ENCODE measurements at regions not wholly inside any gene's neighbourhood (a gene's known extent, or its start where the extent isn't known, plus 50 kb on each side); places are given as distances from the start of the nearest gene placed in this dataset.
A peak's percentile ranks its signal among the peaks of the same experiment; 100 is the strongest.
"Not testable (repeated sequence)": the region's sequence is repeated elsewhere in the genome, so short reads cannot be mapped to it uniquely, and the experiment has no call there.

DNA sequence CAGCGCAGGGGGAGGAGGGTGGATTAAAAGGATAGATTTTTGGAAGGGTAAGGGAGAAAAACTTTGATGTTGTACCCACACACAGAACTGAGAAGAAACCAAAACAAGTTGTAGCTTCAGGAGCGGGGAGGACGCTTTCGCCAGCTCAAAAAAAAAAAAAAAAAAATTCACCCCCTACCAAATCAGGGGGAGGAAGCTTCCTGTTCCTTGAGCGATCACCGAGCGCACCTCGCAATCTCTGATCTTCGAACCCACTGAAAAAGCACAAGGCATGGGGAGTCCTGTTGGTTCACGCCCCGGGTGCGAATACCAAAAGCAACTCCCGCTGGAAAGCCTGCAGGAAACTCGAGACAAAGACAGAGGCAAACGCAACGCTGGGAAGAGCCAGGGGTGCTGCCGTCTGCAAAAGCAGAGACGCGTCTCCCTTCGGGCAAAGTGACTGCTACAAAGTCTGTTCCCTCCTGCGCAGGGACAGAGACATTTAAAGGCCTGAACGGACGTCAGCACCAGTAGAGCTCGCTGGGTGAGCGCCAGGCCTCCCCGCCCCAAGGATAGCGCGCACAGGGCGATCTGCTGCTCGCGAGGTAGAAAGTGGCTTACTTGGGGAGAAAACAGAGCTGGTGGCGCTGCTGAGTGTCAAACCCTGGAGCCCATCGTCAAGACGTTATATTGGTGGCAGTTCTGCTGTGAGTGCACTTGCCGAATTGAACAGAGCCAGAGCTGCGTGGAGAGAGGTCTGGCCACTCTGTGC is 190.4 kb downstream of the USP22 start:
- DNase-seq (ENCODE audit: insufficient read length, low spot score), result no peak
- no peak for FAIRE-seq

DNA sequence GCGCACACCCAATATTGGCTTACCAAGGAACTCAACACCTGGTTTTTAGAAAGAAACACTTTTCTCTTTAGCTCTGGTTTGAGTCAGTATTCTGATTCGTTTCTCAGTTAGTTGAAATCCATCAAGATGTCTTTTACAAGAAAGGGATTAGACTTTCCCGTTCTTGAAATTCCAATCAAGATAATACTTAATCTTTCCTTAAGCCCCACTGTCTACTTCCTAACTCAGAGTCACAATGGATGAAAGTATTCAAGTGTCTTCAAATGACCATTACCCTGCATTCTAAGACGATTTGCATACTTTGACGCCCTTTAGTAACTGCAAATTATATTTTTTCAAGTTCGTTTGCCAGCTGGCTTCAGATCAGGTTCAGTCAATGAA is 189.8 kb downstream of the USP22 start:
- TF ChIP-seq POLR2A (IDR thresholded peaks at IDR 0.05; ENCODE audit: low read depth, low read length), result no peak
- no peak for FAIRE-seq

More for the DNA sequence above, 190.4 kb downstream of the USP22 start:
- TF ChIP-seq POLR2A (IDR thresholded peaks at IDR 0.05; ENCODE audit: low read depth, low read length), result no peak

DNA sequence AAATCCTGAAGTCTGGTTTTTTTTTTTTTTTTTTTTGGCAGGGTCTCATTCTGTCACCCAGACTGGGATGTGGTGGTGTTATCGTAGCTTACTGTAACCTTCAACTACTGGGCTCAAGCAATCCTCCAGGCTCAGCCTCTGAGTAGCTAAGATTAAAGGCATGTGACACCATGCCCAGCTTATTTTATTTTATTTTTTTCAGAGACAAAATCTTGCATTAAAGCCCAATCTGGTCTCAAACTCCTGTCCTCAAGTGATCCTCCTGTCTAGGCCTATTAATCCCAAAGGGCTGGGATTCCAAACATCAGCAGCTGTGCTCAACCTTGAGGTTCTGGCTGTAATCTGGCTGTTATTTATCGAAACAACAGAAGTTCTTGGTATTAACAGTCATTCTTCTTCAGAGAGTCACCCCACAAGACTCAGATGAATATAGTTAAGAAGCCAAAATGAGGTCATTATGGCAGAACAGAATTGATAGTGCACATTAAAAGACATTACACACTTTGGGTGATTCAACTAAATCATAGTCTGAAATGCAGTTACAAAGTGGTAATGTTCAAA is 186.8 kb downstream of the USP22 start:
- not testable (repeated sequence) for DNase-seq (ENCODE audit: insufficient read length, low spot score); FAIRE-seq

More for the DNA sequence above, 189.8 kb downstream of the USP22 start:
- DNase-seq (ENCODE audit: insufficient read length, low spot score), result no peak

DNA sequence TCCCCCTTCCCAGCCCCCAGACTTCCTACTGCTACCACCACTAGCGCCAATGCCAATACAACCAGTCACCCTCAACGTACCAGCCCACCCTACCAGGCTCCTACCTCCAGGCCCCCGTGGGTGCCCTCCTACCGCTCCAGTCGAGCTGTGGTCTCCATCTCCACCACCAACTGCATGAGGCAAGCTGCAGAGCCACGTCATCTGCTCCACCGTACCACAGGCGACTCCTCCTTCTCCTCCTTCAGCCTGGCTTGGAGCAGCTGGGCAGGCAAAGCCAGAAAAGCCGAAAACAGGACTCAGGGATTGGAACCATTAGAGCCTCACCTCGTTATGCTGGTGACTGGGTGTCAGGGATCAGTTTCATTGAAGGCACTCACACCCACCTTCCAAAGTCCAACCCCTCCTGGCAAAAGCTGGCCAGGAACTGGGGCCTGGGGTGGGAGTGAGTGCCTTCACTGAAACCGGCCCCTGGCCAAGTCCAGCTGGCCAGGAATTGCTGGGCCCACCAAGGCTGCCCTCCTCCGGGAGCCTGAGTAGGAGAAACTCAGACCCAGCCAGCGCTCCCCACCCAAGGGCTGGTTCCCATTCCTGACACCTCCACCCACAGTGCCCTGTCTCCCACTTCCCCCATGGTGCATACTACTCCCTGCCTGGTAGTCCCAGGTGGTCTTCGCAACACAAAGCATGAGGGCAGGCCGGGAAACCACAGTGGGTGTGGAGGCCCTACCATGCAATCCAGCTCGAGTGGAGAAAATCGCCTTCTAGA is 176.2 kb downstream of the USP22 start:
- not testable (repeated sequence) for DNase-seq (ENCODE audit: insufficient read length, low spot score); FAIRE-seq

DNA sequence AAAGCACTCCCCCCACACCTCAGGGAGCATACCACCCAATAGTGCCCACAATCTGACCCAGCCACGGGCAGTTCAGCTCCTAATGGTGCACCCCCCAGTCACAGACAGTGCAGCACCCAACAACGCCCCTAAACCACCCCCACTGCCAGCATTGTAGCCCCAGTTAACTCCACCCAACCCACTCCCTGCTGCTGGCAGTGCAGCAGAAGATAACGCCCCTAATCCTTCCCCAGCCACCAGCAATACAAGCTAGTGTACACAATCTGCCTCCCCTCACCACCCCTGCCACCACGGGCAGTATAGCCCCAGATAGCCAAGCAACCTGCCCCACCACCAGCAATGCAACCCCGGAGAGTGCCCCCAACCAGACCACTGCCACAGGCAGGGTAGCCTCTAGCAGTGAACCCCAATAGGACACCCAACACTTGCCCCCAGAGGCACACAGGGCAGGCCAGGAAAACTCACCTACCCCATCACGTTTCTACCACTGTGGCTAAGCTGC is 175.3 kb downstream of the USP22 start:
- DNase-seq (ENCODE audit: insufficient read length, low spot score); FAIRE-seq: not testable (repeated sequence)

DNA sequence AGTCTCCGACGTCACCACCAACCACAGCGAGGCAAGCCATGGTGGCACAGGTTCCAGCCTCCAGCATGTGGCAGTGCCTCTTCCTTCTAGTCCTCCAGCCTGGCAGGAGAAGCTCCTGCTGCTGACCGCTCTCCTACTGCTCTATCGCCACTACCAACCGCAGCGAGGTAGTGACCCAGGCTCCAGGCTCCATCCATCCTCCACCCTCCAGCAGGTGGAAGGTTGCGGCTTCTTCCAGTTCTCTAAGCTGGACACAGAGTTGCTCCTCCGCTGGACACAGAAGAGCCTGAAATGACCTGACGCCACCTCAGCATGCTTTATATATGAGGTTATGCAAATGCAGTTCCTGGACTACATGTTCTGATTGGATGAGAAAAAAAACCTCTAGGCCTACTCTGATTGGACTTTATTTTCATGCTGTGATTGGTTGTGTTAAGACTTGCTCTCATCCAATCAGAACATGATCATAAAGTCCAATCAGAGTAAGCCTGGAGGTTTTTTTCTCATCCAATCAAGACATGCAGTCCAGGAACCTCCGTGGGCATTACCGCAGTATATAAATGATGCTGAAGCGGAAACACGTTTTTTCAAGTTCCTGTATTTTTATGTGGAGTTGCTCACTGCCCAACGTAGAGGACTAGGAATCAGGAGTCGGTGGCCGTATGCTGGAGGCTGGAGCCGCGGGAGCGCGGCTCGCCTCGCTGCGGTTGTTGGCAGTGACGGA is 174.7 kb downstream of the USP22 start:
- peak; percentile 48 for FAIRE-seq
- not testable (repeated sequence) for DNase-seq (ENCODE audit: insufficient read length, low spot score)

DNA sequence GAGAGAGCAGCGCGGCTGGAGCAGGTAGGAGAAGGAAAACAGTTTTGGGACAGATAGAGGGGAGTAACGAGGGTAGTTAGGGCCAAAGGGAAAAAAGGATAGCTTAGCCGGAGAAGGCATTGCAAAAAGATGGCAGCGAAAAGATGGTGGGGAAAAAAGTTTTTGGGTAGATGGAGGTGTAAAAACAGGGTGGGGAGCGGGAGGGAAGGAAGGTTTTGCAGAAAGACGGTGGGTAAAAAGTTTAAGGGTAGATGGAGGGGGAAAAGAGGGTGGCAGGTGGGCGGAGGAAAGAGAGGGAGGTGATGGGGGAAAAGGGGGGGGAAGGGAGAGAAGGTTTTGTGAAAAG is 174.2 kb downstream of the USP22 start:
- DNase-seq (ENCODE audit: insufficient read length, low spot score); FAIRE-seq: not testable (repeated sequence)

DNA sequence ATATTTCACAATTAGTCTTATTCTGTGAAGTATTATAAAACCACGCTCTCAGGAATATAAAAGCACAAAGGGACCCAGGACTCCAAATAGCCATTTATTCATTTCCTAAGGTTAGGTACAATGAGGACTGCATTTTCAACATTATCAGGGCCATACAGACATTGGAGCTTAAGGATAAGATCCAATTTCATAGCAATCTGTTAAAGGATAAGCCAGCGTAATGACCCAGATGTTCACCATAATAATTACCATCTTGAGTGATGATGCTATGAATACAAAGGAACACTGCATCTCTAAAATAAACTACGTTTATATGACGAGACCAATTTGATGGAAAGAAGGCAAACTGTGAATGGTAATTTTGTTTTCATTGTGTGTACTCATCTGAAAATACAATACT is 169.6 kb downstream of the USP22 start:
- FAIRE-seq, result peak; percentile 78
- DNase-seq (ENCODE audit: insufficient read length, low spot score), result not testable (repeated sequence)

DNA sequence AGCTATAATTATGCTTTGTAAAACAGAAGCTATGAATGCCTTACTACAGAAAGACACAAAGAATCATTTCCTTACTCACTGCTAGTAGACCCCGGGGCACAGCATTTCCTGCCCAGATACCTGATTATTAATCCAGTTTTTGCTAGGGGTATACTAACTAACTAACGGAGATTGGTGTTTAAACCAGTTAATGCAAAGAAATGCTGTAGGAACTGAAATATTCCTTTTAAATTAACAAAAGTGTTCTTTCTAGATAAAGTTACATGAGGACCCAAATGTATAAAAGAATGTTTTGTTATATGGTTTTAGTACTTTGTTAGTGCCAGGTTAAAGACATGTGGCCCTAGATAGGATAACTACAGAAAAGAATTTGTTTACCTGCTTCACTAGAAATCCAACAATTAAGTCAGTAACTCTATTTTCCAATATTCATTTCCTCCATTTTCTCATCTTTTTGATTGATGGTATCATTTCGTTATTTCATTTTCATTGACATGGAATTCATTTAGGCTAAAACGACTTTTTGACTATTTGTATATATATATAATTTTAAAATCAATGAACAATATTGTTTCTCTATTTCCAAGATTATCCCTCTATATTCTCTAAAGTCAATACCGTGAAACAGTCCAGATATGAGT is 169.0 kb downstream of the USP22 start:
- not testable (repeated sequence) for DNase-seq (ENCODE audit: insufficient read length, low spot score); FAIRE-seq

DNA sequence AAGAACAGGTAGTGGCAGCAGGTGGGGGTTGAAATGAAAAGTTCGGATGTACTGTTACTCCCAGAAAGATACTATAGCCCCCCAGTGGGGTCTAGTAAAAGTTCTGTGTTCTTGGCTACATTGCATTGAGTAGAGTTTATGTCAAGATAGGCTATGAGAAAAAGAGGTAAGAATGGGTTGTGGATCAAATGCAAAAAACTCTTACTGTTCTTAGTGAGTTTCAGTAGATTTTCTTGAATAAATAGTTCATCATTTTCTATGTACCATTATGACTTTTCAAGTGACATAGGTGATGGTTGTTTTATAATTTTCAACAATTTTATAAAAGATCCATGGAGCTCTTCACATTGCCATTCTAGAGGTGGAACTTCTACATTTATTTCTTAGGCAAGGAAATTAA is 165.4 kb downstream of the USP22 start:
- DNase-seq (ENCODE audit: insufficient read length, low spot score); FAIRE-seq: not testable (repeated sequence)

DNA sequence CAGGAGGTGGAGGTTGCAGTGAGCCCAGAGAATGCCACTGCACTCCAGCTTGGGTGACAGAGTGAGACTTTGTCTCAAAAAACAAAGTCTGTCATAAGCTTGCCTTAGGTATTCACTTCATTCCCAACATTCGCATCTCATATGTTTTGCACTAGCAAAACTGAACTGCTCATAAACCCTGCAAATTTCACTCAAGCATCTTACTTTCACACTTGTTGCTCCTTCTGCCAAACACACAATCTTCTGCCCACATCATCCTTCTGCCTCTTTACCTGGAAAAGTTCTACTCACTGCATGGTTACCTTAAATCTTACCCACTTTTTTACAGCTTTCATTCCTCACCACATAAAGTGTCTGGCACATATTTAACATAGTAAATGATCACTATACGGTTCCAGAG is 152.5 kb downstream of the USP22 start:
- TF ChIP-seq POLR2A (IDR thresholded peaks at IDR 0.05; ENCODE audit: low read depth, low read length), result no peak
- FAIRE-seq, result no peak
- DNase-seq (ENCODE audit: insufficient read length, low spot score), result no peak

DNA sequence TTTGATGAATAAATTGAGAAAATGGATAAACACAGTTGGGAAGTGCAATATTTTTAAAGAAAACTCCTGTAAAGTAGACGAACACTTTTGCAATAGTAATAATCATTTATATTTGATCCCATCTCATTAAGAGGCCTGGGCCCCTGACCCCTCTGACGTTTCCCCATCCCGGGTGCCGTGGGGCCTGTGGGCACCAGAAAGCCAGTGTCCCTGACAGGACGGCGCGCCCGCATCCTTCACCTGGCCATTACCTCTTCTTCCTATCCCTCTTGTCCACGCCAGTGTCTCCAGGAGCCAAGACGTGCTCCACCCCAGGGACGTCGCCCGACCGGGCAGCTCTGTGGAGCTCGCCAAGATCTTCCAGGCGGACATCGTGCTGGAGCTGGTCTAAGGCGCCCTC is 147.4 kb downstream of the USP22 start:
- FAIRE-seq; DNase-seq (ENCODE audit: insufficient read length, low spot score): not testable (repeated sequence)

DNA sequence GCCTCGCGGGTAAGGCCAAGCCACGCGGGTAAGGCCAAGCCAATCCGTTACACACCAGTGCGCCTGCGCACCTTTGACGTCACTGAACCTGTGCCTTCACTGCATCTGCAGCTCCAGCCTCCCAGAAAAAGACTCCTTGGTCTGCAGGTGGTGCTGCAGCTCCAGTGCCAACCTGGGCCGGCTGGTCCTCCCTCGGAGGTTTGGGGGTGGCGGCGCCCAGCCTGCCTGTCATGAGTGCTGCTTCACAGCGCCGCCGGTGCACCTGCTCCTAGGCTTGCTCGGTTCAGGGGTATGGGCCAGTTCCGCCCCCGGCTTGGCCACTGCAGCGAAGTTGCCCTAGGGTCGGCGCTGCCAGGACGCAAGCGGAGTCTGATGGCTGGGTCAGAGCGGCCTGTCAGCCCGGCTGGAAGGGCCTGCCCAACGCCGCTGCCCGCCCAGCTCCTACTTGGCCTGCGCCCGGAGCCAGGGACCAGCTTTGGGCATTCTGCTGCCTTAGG is 146.6 kb downstream of the USP22 start:
- no peak for TF ChIP-seq POLR2A (IDR thresholded peaks at IDR 0.05; ENCODE audit: low read depth, low read length)
- FAIRE-seq (no peak), DNase-seq (ENCODE audit: insufficient read length, low spot score) (no peak)

DNA sequence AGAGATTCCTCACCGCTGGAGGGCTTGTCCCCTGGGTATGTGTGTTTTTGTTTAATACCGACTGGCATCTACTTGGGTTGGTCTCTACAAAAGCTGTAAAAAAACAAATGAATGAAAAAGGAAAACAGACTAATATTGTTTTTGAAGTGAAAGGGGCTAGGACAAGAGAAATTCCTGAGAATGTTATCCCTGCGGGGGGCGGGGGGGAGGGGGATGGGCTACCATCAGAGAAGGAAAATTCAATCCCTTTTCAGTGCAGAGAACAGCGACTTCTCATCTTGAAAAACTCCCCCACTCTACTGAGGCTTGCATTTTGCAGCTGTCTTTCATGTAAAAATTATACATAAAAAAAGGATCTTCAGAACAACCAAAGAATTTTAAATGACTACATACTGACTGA is 144.1 kb downstream of the USP22 start:
- not testable (repeated sequence) for FAIRE-seq; DNase-seq (ENCODE audit: insufficient read length, low spot score)

DNA sequence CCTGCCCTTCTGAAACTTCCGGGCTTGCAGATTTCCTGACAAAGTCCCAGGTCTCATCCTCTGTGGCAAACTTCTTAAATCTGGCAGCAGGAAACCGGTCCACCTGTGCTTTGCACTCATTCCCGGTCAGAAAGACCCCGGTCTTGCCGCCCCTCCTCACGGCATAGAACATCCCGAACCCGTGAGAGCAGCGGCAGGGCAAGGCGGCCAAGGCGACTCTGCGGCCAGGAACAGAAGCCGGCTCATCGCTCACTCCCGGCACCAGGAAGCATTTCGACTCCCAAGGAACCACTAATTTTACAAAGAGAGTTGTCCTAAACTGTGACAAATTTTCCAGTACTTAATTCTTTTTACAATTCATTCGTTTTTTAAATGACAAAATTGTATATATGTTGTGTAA is 140.3 kb downstream of the USP22 start:
- DNase-seq (ENCODE audit: insufficient read length, low spot score); FAIRE-seq: not testable (repeated sequence)

DNA sequence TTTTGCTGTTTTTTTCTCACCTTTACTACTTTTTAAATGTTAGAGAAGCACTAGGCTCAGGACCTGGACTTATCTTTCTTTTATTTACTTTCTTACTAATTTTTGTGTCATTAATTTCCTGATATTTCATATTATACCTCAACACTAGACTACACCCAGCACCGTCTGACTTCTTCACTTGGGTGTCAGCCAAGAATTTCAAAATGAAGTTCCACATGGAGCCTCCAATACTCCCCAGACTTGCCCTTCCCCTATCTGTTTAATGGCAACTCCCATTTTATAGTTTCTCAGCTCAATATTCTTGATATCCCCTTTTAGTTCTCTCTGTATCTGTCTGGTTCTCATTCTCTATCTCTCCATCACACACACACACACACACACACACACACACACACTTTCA is 139.3 kb downstream of the USP22 start:
- DNase-seq (ENCODE audit: insufficient read length, low spot score); FAIRE-seq: not testable (repeated sequence)
